H9 (cell line): ENCODE measurements at regions not wholly inside any gene's neighbourhood (a gene's known extent, or its start where the extent isn't known, plus 50 kb on each side); places are given as distances from the start of the nearest gene placed in this dataset.

Experiments
- DNase-seq: peaks from one replicate; pipeline ENCODE4 v3.0.0-alpha.2; 2017
- H2AFZ ChIP-seq: one replicate; pipeline ENCODE4 v1.6.1; 2013; ENCODE audit warnings: mild to moderate bottlenecking, low read length, control low read depth, moderate library complexity
- H2AK5ac ChIP-seq: 2 replicates; pipeline ENCODE4 v1.6.1; 2013; ENCODE audit warnings: low read length, control low read depth, mixed read lengths; ENCODE audit not compliant: insufficient read length
- H2BK120ac ChIP-seq: one replicate; pipeline ENCODE4 v1.6.1; 2013; ENCODE audit warnings: low read depth, mild to moderate bottlenecking, low read length, control low read depth, inconsistent platforms; ENCODE audit not compliant: poor library complexity, severe bottlenecking
- H2BK12ac ChIP-seq: 2 replicates; pipeline ENCODE4 v1.6.1; 2013; ENCODE audit warnings: low read length, control low read depth, mixed read lengths, low read depth; ENCODE audit not compliant: insufficient read length
- H2BK15ac ChIP-seq: 2 replicates; pipeline ENCODE4 v1.6.1; 2013; ENCODE audit warnings: low read depth, low read length, control low read depth
- H2BK20ac ChIP-seq: one replicate; pipeline ENCODE4 v1.6.1; 2013; ENCODE audit warnings: low read depth, mild to moderate bottlenecking, low read length, control low read depth, inconsistent platforms; ENCODE audit not compliant: poor library complexity, severe bottlenecking
- H2BK5ac ChIP-seq: 2 replicates; pipeline ENCODE4 v1.6.1; 2013; ENCODE audit warnings: low read length, control low read depth, mixed read lengths; ENCODE audit not compliant: insufficient read length
- H3K14ac ChIP-seq: 2 replicates; pipeline ENCODE4 v1.6.1; 2013; ENCODE audit warnings: low read length, control low read depth; ENCODE audit not compliant: insufficient read depth
- H3K18ac ChIP-seq: 2 replicates; pipeline ENCODE4 v1.6.1; 2013; ENCODE audit warnings: low read depth, mild to moderate bottlenecking, mixed read lengths, low read length, control low read depth; ENCODE audit not compliant: insufficient read length
- H3K23ac ChIP-seq: 2 replicates; pipeline ENCODE4 v1.6.1; 2013; ENCODE audit warnings: low read length, control low read depth, mixed read lengths, low read depth; ENCODE audit not compliant: insufficient read length
- H3K23me2 ChIP-seq: 2 replicates; pipeline ENCODE4 v1.6.1; 2013; ENCODE audit warnings: low read depth, mild to moderate bottlenecking, mixed read lengths, low read length, control low read depth; ENCODE audit not compliant: insufficient read length, poor library complexity, severe bottlenecking
- H3K27ac ChIP-seq: 2 replicates; pipeline ENCODE4 v1.5.1; 2013; ENCODE audit warnings: low read length, control low read depth, mixed read lengths, low read depth; ENCODE audit not compliant: insufficient read length
- H3K27me3 ChIP-seq: 2 replicates; pipeline ENCODE4 v1.6.1; 2013; ENCODE audit warnings: low read length, control low read depth, inconsistent platforms; ENCODE audit not compliant: insufficient read depth
- H3K4ac ChIP-seq: 2 replicates; pipeline ENCODE4 v1.6.1; 2013; ENCODE audit warnings: low read depth, mild to moderate bottlenecking, control low read depth, inconsistent platforms, low read length, moderate library complexity
- H3K4me1 ChIP-seq: 2 replicates; pipeline ENCODE4 v1.6.1; 2013; ENCODE audit warnings: low read length, control low read depth, inconsistent platforms; ENCODE audit not compliant: insufficient read depth
- H3K4me2 ChIP-seq: 2 replicates; pipeline ENCODE4 v1.6.1; 2013; ENCODE audit warnings: low read length, control low read depth, mixed read lengths; ENCODE audit not compliant: insufficient read length, insufficient read depth
- H3K56ac ChIP-seq: 2 replicates; pipeline ENCODE4 v1.6.1; 2013; ENCODE audit warnings: low read depth, mild to moderate bottlenecking, mixed read lengths, low read length, control low read depth; ENCODE audit not compliant: insufficient read length
- H3K79me1 ChIP-seq: 2 replicates; pipeline ENCODE4 v1.6.1; 2013; ENCODE audit warnings: low read depth, mild to moderate bottlenecking, moderate library complexity, low read length, control low read depth, inconsistent platforms; ENCODE audit not compliant: insufficient read depth, poor library complexity, severe bottlenecking
- H3K79me2 ChIP-seq: 2 replicates; pipeline ENCODE4 v1.6.1; 2013; ENCODE audit warnings: low read length, control low read depth, inconsistent platforms; ENCODE audit not compliant: insufficient read depth
- H3K9ac ChIP-seq: 2 replicates; pipeline ENCODE4 v1.6.1; 2013; ENCODE audit warnings: low read length, control low read depth, mixed read lengths; ENCODE audit not compliant: insufficient read length; ENCODE audit errors: extremely low read depth
- H3K9me3 ChIP-seq: one replicate; pipeline ENCODE4 v1.6.1; 2013; ENCODE audit warnings: low read depth, low read length, inconsistent platforms; ENCODE audit not compliant: control insufficient read depth
- H3T11ph ChIP-seq: one replicate; pipeline ENCODE4 v1.6.1; 2013; ENCODE audit warnings: mild to moderate bottlenecking, low read length, control low read depth, inconsistent platforms
- H4K20me1 ChIP-seq: one replicate; pipeline ENCODE4 v1.6.1; 2013; ENCODE audit not compliant: control insufficient read depth, insufficient read length, insufficient read depth
- H4K5ac ChIP-seq: 2 replicates; pipeline ENCODE4 v1.6.1; 2013; ENCODE audit warnings: low read depth, mild to moderate bottlenecking, mixed read lengths, low read length, control low read depth; ENCODE audit not compliant: insufficient read length
- H4K8ac ChIP-seq: replicated peaks from 2 replicates; pipeline ENCODE4 v1.6.1; 2013; ENCODE audit warnings: low read length, control low read depth, mixed read lengths, low read depth; ENCODE audit not compliant: insufficient read length
- H4K91ac ChIP-seq: 2 replicates; pipeline ENCODE4 v1.6.1; 2013; ENCODE audit warnings: low read depth, mild to moderate bottlenecking, moderate library complexity, mixed read lengths, low read length, control low read depth; ENCODE audit not compliant: insufficient read length
- H3K27ac Mint-ChIP-seq, 3 experiments: 2 replicates in 2 of 3; 3 replicates in 1 of 3; pipeline ENCODE4 v1.8.0; 2020 to 2021; ENCODE audit warnings: mixed read lengths in 3 of 3, mild to moderate bottlenecking in 1 of 3, moderate library complexity in 1 of 3
- H3K27me3 Mint-ChIP-seq: 2 replicates; pipeline ENCODE4 v1.8.0; 2021; ENCODE audit warnings: low read depth, mild to moderate bottlenecking, moderate library complexity, mixed read lengths
- H3K36me3 Mint-ChIP-seq, 3 experiments: 2 replicates in 2 of 3; 3 replicates in 1 of 3; pipeline ENCODE4 v1.8.0; 2020 to 2021; ENCODE audit warnings: low read depth in 3 of 3, mixed read lengths in 3 of 3; ENCODE audit not compliant: insufficient read depth in 1 of 3
- H3K4me1 Mint-ChIP-seq, 2 experiments: 2 replicates each; pipeline ENCODE4 v1.8.0; 2020; ENCODE audit warnings: mixed read lengths in 2 of 2
- H3K4me3 Mint-ChIP-seq, 2 experiments: 2 replicates in 1 of 2; 3 replicates in 1 of 2; pipeline ENCODE4 v1.8.0; 2020 to 2021; ENCODE audit warnings: mild to moderate bottlenecking in 2 of 2, mixed read lengths in 2 of 2, moderate library complexity in 1 of 2
- H3K9me3 Mint-ChIP-seq, 2 experiments: 2 replicates in 1 of 2; 3 replicates in 1 of 2; pipeline ENCODE4 v1.8.0; 2020; ENCODE audit warnings: mild to moderate bottlenecking in 2 of 2, mixed read lengths in 2 of 2, moderate library complexity in 1 of 2
- CTCF ChIP-seq: fragments of 200-600 bp; sonication (generic); conservative IDR thresholded peaks from 3 replicates; pipeline ENCODE4 v1.8.0; 2021; ENCODE audit warnings: antibody characterized with exemption, mild to moderate bottlenecking
- WGBS: extraction: QIAGEN DNeasy Blood & Tissue Kit; methylation state at CpG from one replicate; pipeline ENCODE4 v1.1.7; 2013; ENCODE audit warnings: missing lambda C conversion rate, low lambda C conversion rate, mixed read lengths; ENCODE audit not compliant: insufficient read length; ENCODE audit errors: extremely low coverage; 5-methylcytosine and 5-hydroxymethylcytosine counted together

GRCh38 chr5:2506603-2507002 is 244.9 kb downstream of the IRX2 start:
- Histone ChIP-seq H3K4ac (no peak overlapping the region), H3K9ac (no peak overlapping the region), H3T11ph (no peak overlapping the region), H3K79me2 (no peaks in the 10 kb centered on the region), H2BK15ac (no peak overlapping the region), H2BK120ac (no peak overlapping the region), H3K14ac (no peak overlapping the region), H3K79me1 (no peaks in the 10 kb centered on the region), H3K9me3 (no peaks in the 10 kb centered on the region), H3K56ac (no peak overlapping the region), H3K23ac (no peak overlapping the region), H3K23me2 (no peaks in the 10 kb centered on the region), H2BK20ac (no peak overlapping the region), H3K18ac (no peak overlapping the region), H3K27me3 (no peaks in the 10 kb centered on the region), H3K27ac (no peak overlapping the region), H4K20me1 (no peaks in the 10 kb centered on the region), H2BK5ac (no peak overlapping the region), H4K91ac (no peak overlapping the region), H4K5ac (no peak overlapping the region), H2BK12ac (no peak overlapping the region), H2AK5ac (no peak overlapping the region), H3K4me2 (no peak overlapping the region), H4K8ac (no peak overlapping the region), H3K4me1 (no peaks in the 10 kb centered on the region; the same call in 1 of the 2 replicates), H2AFZ (no peak overlapping the region)
- Mint-ChIP-seq H3K9me3 (peaks cover 10 to 11% of the 10 kb centered on the region in 2 experiments; a peak in 4 of 5 replicates), H3K4me3 (no peak overlapping the region), H3K27me3 (peaks cover 1% of the 10 kb centered on the region; the same call in 1 of the 2 replicates), H3K4me1 (peaks cover 10 to 15% of the 10 kb centered on the region in 2 experiments), H3K27ac (no peak overlapping the region), H3K36me3 (peaks cover 0 to 8% (median 5%) of the 10 kb centered on the region in 3 experiments; a peak in 3 of 7 replicates)
- WGBS = no CpG with 5 or more reads among the region's 7 CpGs
- no peak for DNase-seq
- TF ChIP-seq CTCF = no peak
